CD4-positive, CD25-positive, alpha-beta regulatory T cell (primary cell): ENCODE measurements at regions not wholly inside any gene's neighbourhood (a gene's known extent, or its start where the extent isn't known, plus 50 kb on each side); places are given as distances from the start of the nearest gene placed in this dataset.
A peak's percentile ranks its signal among the peaks of the same experiment; 100 is the strongest.
"Not testable (repeated sequence)": the region's sequence is repeated elsewhere in the genome, so short reads cannot be mapped to it uniquely, and the experiment has no call there.

ENCODE experiments used
- ATAC-seq, 2 donors: fragments of 150-1000 bp; cut with Tn5 transposase; one replicate each; pipeline ENCODE4 v1.10.0; 2021; ENCODE audit warnings: low read depth in 2 of 2, moderate number of reproducible peaks in 2 of 2, moderate library complexity in 1 of 2
- DNase-seq, 3 donors: peaks; one replicate each; pipeline versions ENCODE4 v3.0.0 to v3.0.0-alpha.2; 2012 to 2022; ENCODE audit warnings: mixed read lengths in 1 of 3
- H3K27ac ChIP-seq: one replicate; pipeline ENCODE4 v1.7.0; 2013; ENCODE audit warnings: mild to moderate bottlenecking, low read length; ENCODE audit not compliant: insufficient read depth, poor library complexity, severe bottlenecking
- H3K27me3 ChIP-seq: one replicate; pipeline ENCODE4 v1.7.0; 2013; ENCODE audit warnings: low read length; ENCODE audit not compliant: control insufficient read depth, insufficient read depth
- H3K36me3 ChIP-seq: one replicate; pipeline ENCODE4 v1.7.0; 2013; ENCODE audit warnings: mild to moderate bottlenecking, low read length, moderate library complexity; ENCODE audit not compliant: control insufficient read depth, insufficient read depth
- H3K4me1 ChIP-seq: 2 replicates; pipeline ENCODE4 v1.7.0; 2013; ENCODE audit warnings: mild to moderate bottlenecking, low read length; ENCODE audit not compliant: insufficient read depth, control insufficient read depth, poor library complexity, severe bottlenecking
- H3K4me3 ChIP-seq: one replicate; pipeline ENCODE4 v1.7.0; 2013; ENCODE audit warnings: low read depth, mild to moderate bottlenecking, low read length, moderate library complexity
- H3K9me3 ChIP-seq, 2 experiments: 1 replicate in 1 of 2; 2 replicates in 1 of 2; pipeline ENCODE4 v1.7.0; 2013; ENCODE audit warnings: low read length in 2 of 2, mild to moderate bottlenecking in 1 of 2, moderate library complexity in 1 of 2; ENCODE audit not compliant: control insufficient read depth in 2 of 2
- H3K27ac Mint-ChIP-seq, 3 donors: one replicate each; pipeline ENCODE4 v1.8.0; 2020 to 2022; ENCODE audit warnings: mild to moderate bottlenecking in 3 of 3, mixed read lengths in 3 of 3, moderate library complexity in 2 of 3
- H3K27me3 Mint-ChIP-seq: one replicate; pipeline ENCODE4 v1.8.0; 2022; ENCODE audit warnings: mild to moderate bottlenecking, mixed read lengths
- H3K36me3 Mint-ChIP-seq: one replicate; pipeline ENCODE4 v1.8.0; 2020; ENCODE audit warnings: mixed read lengths
- H3K4me1 Mint-ChIP-seq, 4 donors: one replicate each; pipeline ENCODE4 v1.8.0; 2020 to 2022; ENCODE audit warnings: mixed read lengths in 4 of 4, mild to moderate bottlenecking in 1 of 4
- H3K4me3 Mint-ChIP-seq, 4 donors: one replicate each; pipeline ENCODE4 v1.8.0; 2020 to 2022; ENCODE audit warnings: mild to moderate bottlenecking in 4 of 4, mixed read lengths in 4 of 4, moderate library complexity in 3 of 4
- H3K9me3 Mint-ChIP-seq, 7 donors: one replicate each; pipeline ENCODE4 v1.8.0; 2020 to 2022; ENCODE audit warnings: mixed read lengths in 7 of 7, mild to moderate bottlenecking in 3 of 7, moderate library complexity in 2 of 7

DNA sequence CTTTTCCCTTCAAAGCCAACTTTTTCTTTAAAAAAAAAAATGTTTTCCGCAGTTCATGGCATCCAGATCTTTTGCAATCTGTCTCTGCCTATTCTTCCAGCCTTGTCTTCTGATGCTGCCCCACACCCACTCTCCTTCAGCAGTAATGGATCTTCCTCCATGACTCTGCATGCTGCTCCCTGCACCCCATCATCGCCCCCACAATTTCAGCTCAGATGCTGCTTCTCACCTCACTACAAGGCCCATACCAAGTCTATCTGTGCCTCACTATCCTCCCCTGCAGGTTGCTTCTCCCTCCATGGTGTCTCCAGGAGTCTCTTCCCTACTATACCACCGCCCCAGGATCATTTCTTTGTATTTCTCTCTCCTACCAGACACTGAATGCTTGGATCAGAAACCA is 260.6 kb downstream of the ANAPC1 start:
- ATAC-seq (no peak), DNase-seq (no peak)
- Mint-ChIP-seq H3K4me1 (peaks cover 10 to 27% (median 23%) of the 10 kb centered on the region in 4 donors), H3K4me3 (no peak overlapping the region), H3K36me3 (no peaks in the 10 kb centered on the region), H3K27ac (peak overlapping the region in 2 of 3 donors; percentile 7 to 54), H3K27me3 (no peaks in the 10 kb centered on the region), H3K9me3 (peaks cover 0 to 17% (median 6%) of the 10 kb centered on the region in 7 donors)
- Histone ChIP-seq H3K27ac (no peak overlapping the region), H3K4me1 (peaks cover 5% of the 10 kb centered on the region), H3K36me3 (no peaks in the 10 kb centered on the region), H3K27me3 (no peaks in the 10 kb centered on the region), H3K4me3 (no peak overlapping the region), H3K9me3 (peaks cover 6 to 10% of the 10 kb centered on the region in 2 experiments)

GRCh38 chr2:111624411-111625156 is 259.4 kb downstream of the ANAPC1 start:
- ATAC-seq, result peak in 1 of 2 donors; percentile 53
- peak overlapping the region in 1 of 4 donors; percentile 1 for H3K4me3 Mint-ChIP-seq
- no peaks in the 10 kb centered on the region for H3K27me3 Mint-ChIP-seq
- peaks cover 0 to 26% (median 12%) of the 10 kb centered on the region in 7 donors for H3K9me3 Mint-ChIP-seq
- Histone ChIP-seq H3K27ac (no peak overlapping the region), H3K36me3 (no peaks in the 10 kb centered on the region), H3K4me1 (peaks cover 5% of the 10 kb centered on the region), H3K27me3 (no peaks in the 10 kb centered on the region), H3K9me3 (peaks cover 11 to 14% of the 10 kb centered on the region in 2 experiments), H3K4me3 (no peak overlapping the region)
- peaks cover 10 to 27% (median 23%) of the 10 kb centered on the region in 4 donors for H3K4me1 Mint-ChIP-seq
- peaks cover 6% of the 10 kb centered on the region for H3K36me3 Mint-ChIP-seq
- peak overlapping the region in 2 of 3 donors; percentile 23 to 32 for H3K27ac Mint-ChIP-seq
- DNase-seq, result peak in 1 of 3 donors; percentile 63

GRCh38 chr2:111625157-111625537 is 258.8 kb downstream of the ANAPC1 start:
- H3K27ac ChIP-seq, H3K4me1 ChIP-seq, H3K27me3 Mint-ChIP-seq, ATAC-seq, H3K27me3 ChIP-seq, H3K36me3 Mint-ChIP-seq, H3K4me3 ChIP-seq, DNase-seq, H3K36me3 ChIP-seq: not testable (repeated sequence)
- Mint-ChIP-seq H3K4me1 (peaks cover 10 to 27% (median 23%) of the 10 kb centered on the region in 4 donors), H3K4me3 (peak overlapping the region in 2 of 4 donors; percentile 1 to 3), H3K27ac (peak overlapping the region; percentile 23 to 33 (median 32)), H3K9me3 (peaks cover 0 to 32% (median 12%) of the 10 kb centered on the region in 7 donors)
- H3K9me3 ChIP-seq, result peaks cover 11 to 17% of the 10 kb centered on the region in 2 experiments

DNA sequence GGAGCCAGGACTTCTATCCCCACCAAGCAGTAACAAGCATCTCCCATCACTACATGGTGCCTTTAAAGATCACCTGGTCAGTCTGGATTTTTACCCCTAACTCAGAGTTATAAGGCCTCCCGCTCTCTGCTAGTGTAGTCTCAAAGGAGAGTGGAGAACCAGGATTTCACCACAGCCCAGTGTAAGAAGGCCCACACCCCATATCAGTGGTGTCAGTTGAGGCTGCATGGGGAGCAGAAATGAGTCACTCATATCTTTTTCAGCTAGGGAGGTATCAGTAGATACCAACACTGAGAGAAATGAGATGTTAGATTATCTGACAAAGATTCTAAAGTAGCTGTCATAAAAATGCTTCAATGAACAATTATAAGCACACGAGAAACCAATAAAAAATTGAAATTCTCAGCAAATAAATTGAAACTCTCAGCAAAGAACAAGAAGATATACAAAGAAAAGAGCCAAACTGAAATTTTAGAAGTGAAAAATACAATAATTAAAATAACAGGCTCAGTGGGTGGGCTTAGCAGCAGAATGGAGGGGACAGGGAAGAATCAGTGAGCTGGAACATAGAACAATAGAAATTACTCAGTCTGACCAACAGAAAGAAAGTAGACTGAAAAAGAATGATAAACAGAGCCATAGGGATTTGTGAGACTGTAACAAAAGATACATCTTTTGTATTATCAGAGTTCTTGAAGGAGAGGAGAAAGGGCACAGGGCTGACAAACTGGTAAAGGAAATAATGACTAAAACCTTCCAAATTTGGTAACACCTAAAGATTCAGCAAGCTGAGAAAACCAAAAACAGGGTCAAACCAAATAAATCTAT is 257.7 kb downstream of the ANAPC1 start:
- no peak overlapping the region for H3K27ac ChIP-seq
- DNase-seq (peak in 1 of 3 donors; percentile 65), ATAC-seq (peak in 1 of 2 donors; percentile 50)
- peaks cover 5% of the 10 kb centered on the region for H3K4me1 ChIP-seq
- no peaks in the 10 kb centered on the region for H3K36me3 ChIP-seq
- Mint-ChIP-seq H3K27me3 (no peaks in the 10 kb centered on the region), H3K4me3 (no peak overlapping the region), H3K27ac (no peak overlapping the region), H3K36me3 (peaks cover 6% of the 10 kb centered on the region), H3K4me1 (peaks cover 10 to 27% (median 23%) of the 10 kb centered on the region in 4 donors), H3K9me3 (peaks cover 0 to 36% (median 12%) of the 10 kb centered on the region in 7 donors)
- H3K27me3 ChIP-seq, result no peaks in the 10 kb centered on the region
- H3K9me3 ChIP-seq, result peaks cover 11 to 19% of the 10 kb centered on the region in 2 experiments
- H3K4me3 ChIP-seq, result no peak overlapping the region

DNA sequence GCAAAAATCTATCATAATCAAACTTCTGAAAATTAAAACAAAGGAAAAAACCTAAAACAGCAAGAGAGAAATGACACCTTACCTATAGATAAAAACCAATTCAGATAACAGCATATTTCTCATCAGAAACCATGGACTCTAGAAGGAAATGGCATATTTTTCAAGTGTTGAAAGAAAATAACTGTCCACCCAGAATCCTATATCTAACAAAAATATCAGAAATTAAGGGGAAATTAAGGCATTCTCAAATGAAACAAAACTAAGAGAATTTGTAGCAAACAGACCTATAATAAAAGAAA is 257.2 kb downstream of the ANAPC1 start:
- Histone ChIP-seq H3K4me3 (no peak overlapping the region), H3K27ac (no peak overlapping the region), H3K4me1 (peaks cover 5% of the 10 kb centered on the region), H3K9me3 (peaks cover 11 to 19% of the 10 kb centered on the region in 2 experiments), H3K27me3 (no peaks in the 10 kb centered on the region), H3K36me3 (no peaks in the 10 kb centered on the region)
- H3K27me3 Mint-ChIP-seq, result no peaks in the 10 kb centered on the region
- DNase-seq, result no peak
- H3K9me3 Mint-ChIP-seq, result peaks cover 0 to 36% (median 12%) of the 10 kb centered on the region in 7 donors
- ATAC-seq, result no peak
- no peak overlapping the region for H3K27ac Mint-ChIP-seq
- H3K4me3 Mint-ChIP-seq, result no peak overlapping the region
- H3K36me3 Mint-ChIP-seq, result peaks cover 6% of the 10 kb centered on the region
- H3K4me1 Mint-ChIP-seq, result peaks cover 10 to 27% (median 25%) of the 10 kb centered on the region in 4 donors

- no peaks in the 10 kb centered on the region for H3K27me3 ChIP-seq
- Mint-ChIP-seq H3K36me3 (peaks cover 6% of the 10 kb centered on the region), H3K9me3 (peaks cover 0 to 36% (median 12%) of the 10 kb centered on the region in 7 donors), H3K4me3 (no peak overlapping the region), H3K27me3 (no peaks in the 10 kb centered on the region), H3K4me1 (peaks cover 10 to 28% (median 26%) of the 10 kb centered on the region in 4 donors), H3K27ac (no peak overlapping the region)
- H3K9me3 ChIP-seq, result peaks cover 11 to 19% of the 10 kb centered on the region in 2 experiments
- no peaks in the 10 kb centered on the region for H3K36me3 ChIP-seq
- DNase-seq, result no peak
- peaks cover 6% of the 10 kb centered on the region for H3K4me1 ChIP-seq
- ATAC-seq, result no peak
- no peak overlapping the region for H3K4me3 ChIP-seq
- no peak overlapping the region for H3K27ac ChIP-seq
These were observed 256.7 kb downstream of the ANAPC1 start for GRCh38 chr2:111627256-111627655.

- DNase-seq (no peak), ATAC-seq (no peak)
- no peaks in the 10 kb centered on the region for H3K27me3 Mint-ChIP-seq
- no peaks in the 10 kb centered on the region for H3K27me3 ChIP-seq
- H3K27ac Mint-ChIP-seq, result no peak overlapping the region
- H3K36me3 ChIP-seq, result no peaks in the 10 kb centered on the region
- no peak overlapping the region for H3K4me3 ChIP-seq
- H3K27ac ChIP-seq, result no peak overlapping the region
- peaks cover 0 to 36% (median 12%) of the 10 kb centered on the region in 7 donors for H3K9me3 Mint-ChIP-seq
- peaks cover 6% of the 10 kb centered on the region for H3K36me3 Mint-ChIP-seq
- peaks cover 16 to 37% (median 30%) of the 10 kb centered on the region in 4 donors for H3K4me1 Mint-ChIP-seq
- no peak overlapping the region for H3K4me3 Mint-ChIP-seq
- peaks cover 14% of the 10 kb centered on the region for H3K4me1 ChIP-seq
- peaks cover 11 to 19% of the 10 kb centered on the region in 2 experiments for H3K9me3 ChIP-seq
These were observed 255.8 kb downstream of the ANAPC1 start for GRCh38 chr2:111628221-111628620.
